PC-3 (cell line): ENCODE measurements at regions not wholly inside any gene's neighbourhood (a gene's known extent, or its start where the extent isn't known, plus 50 kb on each side); places are given as distances from the start of the nearest gene placed in this dataset.

ENCODE experiments used
- EZH2 ChIP-seq: fragments of 300-600 bp; sonication (generic); IDR thresholded peaks from one replicate; pipeline ENCODE4 v1.6.1; 2017; ENCODE audit warnings: antibody characterized with exemption, mild to moderate bottlenecking, low read length; ENCODE audit not compliant: unreplicated experiment
- EZH2phosphoT487 ChIP-seq: fragments of 300-600 bp; sonication (generic); IDR thresholded peaks from 2 replicates; pipeline ENCODE4 v1.6.1; 2018; ENCODE audit warnings: mild to moderate bottlenecking, antibody characterized with exemption, low read length, borderline replicate concordance
- TF ChIP-seq, protein P1 (sequence below): fragments of 300-600 bp; sonication (generic); conservative IDR thresholded peaks from 2 replicates; pipeline ENCODE4 v1.5.1; 2017; ENCODE audit warnings: antibody characterized with exemption, low read depth, mild to moderate bottlenecking, low read length

GRCh38 chr1:38123356-38124135 is 77.0 kb upstream of the POU3F1 start:
- TF ChIP-seq, protein P1, sequence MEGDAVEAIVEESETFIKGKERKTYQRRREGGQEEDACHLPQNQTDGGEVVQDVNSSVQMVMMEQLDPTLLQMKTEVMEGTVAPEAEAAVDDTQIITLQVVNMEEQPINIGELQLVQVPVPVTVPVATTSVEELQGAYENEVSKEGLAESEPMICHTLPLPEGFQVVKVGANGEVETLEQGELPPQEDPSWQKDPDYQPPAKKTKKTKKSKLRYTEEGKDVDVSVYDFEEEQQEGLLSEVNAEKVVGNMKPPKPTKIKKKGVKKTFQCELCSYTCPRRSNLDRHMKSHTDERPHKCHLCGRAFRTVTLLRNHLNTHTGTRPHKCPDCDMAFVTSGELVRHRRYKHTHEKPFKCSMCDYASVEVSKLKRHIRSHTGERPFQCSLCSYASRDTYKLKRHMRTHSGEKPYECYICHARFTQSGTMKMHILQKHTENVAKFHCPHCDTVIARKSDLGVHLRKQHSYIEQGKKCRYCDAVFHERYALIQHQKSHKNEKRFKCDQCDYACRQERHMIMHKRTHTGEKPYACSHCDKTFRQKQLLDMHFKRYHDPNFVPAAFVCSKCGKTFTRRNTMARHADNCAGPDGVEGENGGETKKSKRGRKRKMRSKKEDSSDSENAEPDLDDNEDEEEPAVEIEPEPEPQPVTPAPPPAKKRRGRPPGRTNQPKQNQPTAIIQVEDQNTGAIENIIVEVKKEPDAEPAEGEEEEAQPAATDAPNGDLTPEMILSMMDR: no peak
- TF ChIP-seq EZH2phosphoT487 (no peak), EZH2 (no peak)
